BJ (cell line): ENCODE measurements at regions not wholly inside any gene's neighbourhood (a gene's known extent, or its start where the extent isn't known, plus 50 kb on each side); places are given as distances from the start of the nearest gene placed in this dataset.

Experiments
- CTCF ChIA-PET: fragments of 350-600 bp; formaldehyde crosslinking; extraction: SDS; loops from one replicate; lab custom pipeline; 2021; ENCODE audit warnings: antibody characterized with exemption, inconsistent platforms; lab: Yijun Ruan, JAX
- POLR2A ChIA-PET: fragments of 300-600 bp; sonication (Branson Sonifier 250); formaldehyde crosslinking; extraction: SDS; loops from one replicate; lab custom pipeline; 2021; ENCODE audit warnings: antibody characterized with exemption; lab: Charles Lee
- DNase-seq: peaks from one replicate; pipeline ENCODE4 v3.0.0-alpha.2; 2011; ENCODE audit warnings: low read depth
- H3K27me3 ChIP-seq: 2 replicates; pipeline ENCODE4 v1.6.0; 2011; ENCODE audit warnings: low read length; ENCODE audit not compliant: control insufficient read depth, insufficient read depth
- H3K36me3 ChIP-seq: 2 replicates; pipeline ENCODE4 v1.5.1; 2011; ENCODE audit warnings: low read length; ENCODE audit not compliant: control insufficient read depth, insufficient read depth
- H3K4me3 ChIP-seq: 2 replicates; pipeline ENCODE4 v1.5.1; 2011; ENCODE audit warnings: low read depth, mild to moderate bottlenecking, control low read depth, low read length
- TF ChIP-seq, protein P1 (sequence below): IDR thresholded peaks from 2 replicates; pipeline ENCODE4 v1.5.1; 2011; ENCODE audit warnings: low read depth, mild to moderate bottlenecking, control low read depth, inconsistent platforms, low read length, moderate library complexity; ENCODE audit not compliant: insufficient read depth

DNA sequence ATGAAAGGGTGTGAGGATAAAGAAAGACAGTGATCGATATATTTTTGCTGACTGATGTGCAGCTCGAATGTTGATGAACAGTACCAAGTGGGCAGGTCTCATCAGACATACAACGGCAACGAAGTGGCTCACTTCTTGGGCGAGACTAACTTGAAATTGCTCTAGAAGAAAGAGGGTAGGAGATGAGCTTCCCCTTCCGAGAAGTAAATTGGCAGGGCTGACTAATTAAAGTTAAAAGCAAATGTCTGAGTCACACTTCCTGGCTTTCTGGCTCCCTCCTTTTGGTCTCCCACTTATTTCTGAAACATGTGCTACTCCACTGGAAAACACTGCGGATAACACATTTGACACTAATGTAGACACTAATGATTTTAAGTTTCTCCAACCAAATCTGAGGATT is 228.3 kb downstream of the ABHD5 start:
- ChIA-PET CTCF (no interaction called here), POLR2A (no interaction called here)
- Histone ChIP-seq H3K36me3 (no peaks in the 10 kb centered on the region), H3K4me3 (no peak overlapping the region), H3K27me3 (peaks cover 2% of the 10 kb centered on the region)
- peak; percentile 0 for DNase-seq
- TF ChIP-seq, protein P1, sequence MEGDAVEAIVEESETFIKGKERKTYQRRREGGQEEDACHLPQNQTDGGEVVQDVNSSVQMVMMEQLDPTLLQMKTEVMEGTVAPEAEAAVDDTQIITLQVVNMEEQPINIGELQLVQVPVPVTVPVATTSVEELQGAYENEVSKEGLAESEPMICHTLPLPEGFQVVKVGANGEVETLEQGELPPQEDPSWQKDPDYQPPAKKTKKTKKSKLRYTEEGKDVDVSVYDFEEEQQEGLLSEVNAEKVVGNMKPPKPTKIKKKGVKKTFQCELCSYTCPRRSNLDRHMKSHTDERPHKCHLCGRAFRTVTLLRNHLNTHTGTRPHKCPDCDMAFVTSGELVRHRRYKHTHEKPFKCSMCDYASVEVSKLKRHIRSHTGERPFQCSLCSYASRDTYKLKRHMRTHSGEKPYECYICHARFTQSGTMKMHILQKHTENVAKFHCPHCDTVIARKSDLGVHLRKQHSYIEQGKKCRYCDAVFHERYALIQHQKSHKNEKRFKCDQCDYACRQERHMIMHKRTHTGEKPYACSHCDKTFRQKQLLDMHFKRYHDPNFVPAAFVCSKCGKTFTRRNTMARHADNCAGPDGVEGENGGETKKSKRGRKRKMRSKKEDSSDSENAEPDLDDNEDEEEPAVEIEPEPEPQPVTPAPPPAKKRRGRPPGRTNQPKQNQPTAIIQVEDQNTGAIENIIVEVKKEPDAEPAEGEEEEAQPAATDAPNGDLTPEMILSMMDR = no peak

DNA sequence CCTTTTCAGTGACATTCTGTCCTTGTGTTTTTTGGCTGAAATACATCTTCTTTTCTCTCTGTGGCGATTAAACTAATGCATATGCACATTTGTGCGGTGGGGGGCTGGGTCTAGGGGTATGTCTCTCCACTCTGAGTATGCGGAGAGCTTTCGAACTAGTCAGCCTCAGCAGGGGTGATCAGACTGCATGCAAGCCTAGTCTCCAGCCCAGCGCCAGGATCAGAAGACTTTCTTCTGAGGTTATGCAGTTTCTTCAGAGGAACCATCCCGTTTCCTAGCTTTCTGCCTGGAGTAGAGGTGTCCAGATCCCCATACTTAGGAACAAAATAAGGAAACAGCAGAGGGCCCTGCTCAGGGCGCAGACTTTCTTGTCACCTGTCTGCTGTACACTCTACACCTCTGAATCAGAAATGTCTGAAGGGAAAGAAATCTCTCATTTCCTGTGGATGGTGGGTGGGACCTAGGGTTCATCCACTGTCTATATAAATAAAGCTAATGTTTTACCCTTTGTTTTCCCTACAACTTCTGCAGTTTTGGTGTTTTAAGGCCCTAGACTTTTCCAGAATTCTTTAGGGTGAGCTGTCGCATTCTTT is 230.4 kb downstream of the ABHD5 start:
- Histone ChIP-seq H3K27me3 (peaks cover 3% of the 10 kb centered on the region), H3K4me3 (no peak overlapping the region), H3K36me3 (no peaks in the 10 kb centered on the region)
- TF ChIP-seq, protein P1 = no peak
- ChIA-PET POLR2A (no interaction called here), CTCF (interaction anchor here (0.7 to 1.4 kb wide), 2 partner anchors 66 to 208 kb away, joined by 3 to 4 read pairs; no protein-coding TSS in a partner anchor)
- DNase-seq = no peak

DNA sequence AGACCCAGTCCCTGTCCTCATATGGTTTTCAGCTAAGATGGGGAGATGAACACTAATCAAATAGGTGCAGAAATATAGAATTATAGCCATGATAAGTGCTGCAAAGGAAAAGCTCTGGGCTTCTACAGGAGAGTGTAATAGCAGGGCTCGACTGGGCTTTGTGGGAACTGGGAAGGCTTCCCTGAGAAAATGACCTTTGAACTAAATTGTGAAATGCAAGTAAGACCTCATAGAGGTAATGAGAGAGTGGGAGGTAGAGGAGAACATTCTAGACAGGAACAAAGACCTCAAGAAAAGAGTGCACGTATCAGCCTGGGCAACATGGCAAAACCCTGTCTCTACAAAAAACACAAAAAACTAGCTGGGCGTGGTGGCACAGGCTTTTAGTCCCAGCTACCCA is 231.6 kb downstream of the ABHD5 start:
- TF ChIP-seq, protein P1 = no peak
- ChIA-PET CTCF (interaction anchor here (1.0 to 1.4 kb wide), 2 partner anchors 67 to 153 kb away, joined by 3 to 4 read pairs; no protein-coding TSS in a partner anchor), POLR2A (no interaction called here)
- H3K36me3 ChIP-seq = no peaks in the 10 kb centered on the region
- H3K27me3 ChIP-seq = peaks cover 3% of the 10 kb centered on the region
- no peak overlapping the region for H3K4me3 ChIP-seq
- DNase-seq = no peak

DNA sequence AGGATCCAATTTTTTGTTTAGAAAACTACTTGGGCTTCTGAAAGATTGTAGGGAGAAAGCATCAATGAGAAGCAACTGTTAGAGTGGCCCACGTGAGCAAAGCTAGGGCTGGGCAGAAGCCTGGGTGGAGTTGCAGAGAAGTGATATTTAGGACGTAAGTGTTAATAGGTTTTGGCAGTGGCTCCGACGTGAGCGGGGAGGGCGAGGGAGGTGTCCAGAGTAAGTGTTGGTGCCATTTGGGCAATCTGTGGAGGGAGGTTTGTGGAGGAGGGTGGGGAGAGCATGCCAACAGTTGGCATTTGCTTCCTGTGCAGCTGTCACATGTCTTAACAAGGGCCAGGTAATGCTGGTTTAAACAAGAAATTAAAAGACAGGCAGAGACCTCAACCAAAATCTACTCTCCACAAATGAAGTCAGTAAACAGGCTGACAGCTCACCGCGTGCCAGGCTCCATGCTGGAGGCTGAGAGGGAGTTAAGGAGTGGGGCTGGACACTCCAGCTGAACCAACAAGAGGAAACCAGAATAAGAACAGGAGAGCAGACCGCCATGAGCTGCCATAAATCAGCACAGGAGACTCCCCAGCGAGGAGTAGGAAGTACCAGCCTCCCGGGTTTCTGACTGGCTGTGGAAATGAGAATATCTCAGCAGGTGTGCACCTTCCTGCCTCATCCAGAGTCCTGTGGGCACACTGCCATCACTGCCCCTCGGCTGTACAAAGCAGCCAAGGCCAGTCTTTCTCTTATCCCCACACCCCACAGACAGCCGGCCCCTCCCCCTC is 232.6 kb downstream of the ABHD5 start:
- H3K36me3 ChIP-seq = no peaks in the 10 kb centered on the region
- CTCF ChIA-PET = no interaction called here
- no peak overlapping the region for H3K4me3 ChIP-seq
- DNase-seq = no peak
- TF ChIP-seq, protein P1 = no peak
- H3K27me3 ChIP-seq = peaks cover 6% of the 10 kb centered on the region
- POLR2A ChIA-PET = no interaction called here

DNA sequence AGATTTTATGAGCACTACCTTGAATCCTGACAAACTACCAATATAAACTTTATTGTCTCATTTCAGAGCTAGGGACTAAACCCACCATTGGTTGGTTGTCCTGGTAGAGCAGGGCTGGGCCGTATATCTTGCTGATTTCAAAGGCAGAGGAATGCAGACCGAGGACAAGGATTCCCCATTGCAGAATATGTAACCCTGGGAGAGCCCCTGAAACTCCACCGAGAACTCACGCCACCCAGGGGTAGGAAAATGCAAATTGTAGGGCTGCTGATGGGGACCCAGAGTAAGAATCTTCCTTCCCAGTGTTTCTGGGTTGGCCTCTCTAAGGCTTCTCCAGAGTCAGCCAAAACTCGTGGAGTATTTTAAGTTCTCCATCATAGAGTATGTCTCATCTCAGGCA is 235.3 kb downstream of the ABHD5 start:
- TF ChIP-seq, protein P1 = no peak
- ChIA-PET POLR2A (no interaction called here), CTCF (interaction anchor here (0.6 to 0.8 kb wide), 2 partner anchors 9 to 70 kb away, joined by 3 read pairs; no protein-coding TSS in a partner anchor)
- Histone ChIP-seq H3K27me3 (peaks cover 6% of the 10 kb centered on the region), H3K36me3 (no peaks in the 10 kb centered on the region), H3K4me3 (no peak overlapping the region)
- DNase-seq = no peak
